ENCODE measurements at regions not wholly inside any gene's neighbourhood (a gene's known extent, or its start where the extent isn't known, plus 50 kb on each side); places are given as distances from the start of the nearest gene placed in this dataset.

DNA sequence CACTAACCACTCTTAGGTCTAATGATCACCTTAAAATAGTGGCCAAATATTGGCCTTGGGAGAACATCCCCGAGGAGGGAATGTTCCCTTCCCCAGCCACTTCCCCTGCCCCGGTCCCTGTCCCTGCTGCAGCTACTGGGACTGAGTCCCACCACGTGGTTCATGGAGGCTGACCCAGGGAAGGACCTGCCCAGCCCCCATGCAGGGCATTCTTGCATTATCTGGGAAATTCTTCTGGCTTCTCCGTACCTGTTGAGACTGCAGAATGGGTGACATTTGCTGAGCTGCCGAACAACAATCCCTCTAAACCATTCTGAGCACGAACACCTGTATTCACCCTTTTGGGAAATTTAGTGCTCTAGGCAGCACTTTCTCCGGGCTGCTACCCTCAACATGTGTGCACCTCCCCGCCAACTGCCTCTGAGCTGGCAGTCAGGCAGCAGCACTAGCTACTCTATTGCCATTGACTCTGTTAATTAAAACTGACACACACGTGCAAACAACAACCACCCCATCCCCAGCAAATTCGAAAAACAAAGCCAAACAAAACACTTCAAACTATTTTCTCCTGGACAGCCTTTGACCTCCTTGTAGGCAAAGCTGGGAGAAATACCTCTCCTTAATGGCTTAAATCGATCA is 567.4 kb upstream of the MKI67 start:
- DNase-seq, result no peak

DNA sequence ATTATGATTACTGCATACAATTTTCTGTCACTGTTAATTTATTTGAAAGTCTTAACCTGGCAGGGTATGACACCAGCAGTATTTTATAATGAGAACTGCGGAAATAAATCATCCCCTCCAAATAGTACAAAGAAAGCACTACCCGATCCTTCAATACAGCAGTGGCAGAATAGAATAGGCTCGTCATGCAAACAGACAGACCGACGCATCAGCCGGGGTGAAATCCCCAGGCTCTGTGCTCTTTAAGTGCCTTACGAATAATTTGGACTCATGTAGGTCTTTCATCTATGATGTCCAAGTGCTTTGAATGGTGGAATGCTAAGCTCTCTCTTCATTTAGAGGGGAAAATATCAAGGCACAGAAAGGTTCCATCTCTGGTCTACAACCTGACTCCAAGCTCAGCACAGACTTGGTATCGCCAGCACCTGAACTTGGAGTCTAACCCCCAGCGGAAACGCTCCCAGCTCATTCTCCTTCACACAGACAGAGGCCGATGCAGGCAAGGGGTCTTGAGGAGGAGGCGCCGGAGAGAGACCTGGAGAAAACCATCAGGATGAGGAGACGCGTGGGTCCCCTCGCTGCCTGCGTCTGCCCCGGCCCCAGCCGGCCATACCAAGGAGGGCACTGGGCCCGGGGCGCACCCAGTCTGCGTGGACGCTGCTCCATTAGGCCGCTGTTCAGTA is 568.1 kb upstream of the MKI67 start:
- DNase-seq, result no peak

DNA sequence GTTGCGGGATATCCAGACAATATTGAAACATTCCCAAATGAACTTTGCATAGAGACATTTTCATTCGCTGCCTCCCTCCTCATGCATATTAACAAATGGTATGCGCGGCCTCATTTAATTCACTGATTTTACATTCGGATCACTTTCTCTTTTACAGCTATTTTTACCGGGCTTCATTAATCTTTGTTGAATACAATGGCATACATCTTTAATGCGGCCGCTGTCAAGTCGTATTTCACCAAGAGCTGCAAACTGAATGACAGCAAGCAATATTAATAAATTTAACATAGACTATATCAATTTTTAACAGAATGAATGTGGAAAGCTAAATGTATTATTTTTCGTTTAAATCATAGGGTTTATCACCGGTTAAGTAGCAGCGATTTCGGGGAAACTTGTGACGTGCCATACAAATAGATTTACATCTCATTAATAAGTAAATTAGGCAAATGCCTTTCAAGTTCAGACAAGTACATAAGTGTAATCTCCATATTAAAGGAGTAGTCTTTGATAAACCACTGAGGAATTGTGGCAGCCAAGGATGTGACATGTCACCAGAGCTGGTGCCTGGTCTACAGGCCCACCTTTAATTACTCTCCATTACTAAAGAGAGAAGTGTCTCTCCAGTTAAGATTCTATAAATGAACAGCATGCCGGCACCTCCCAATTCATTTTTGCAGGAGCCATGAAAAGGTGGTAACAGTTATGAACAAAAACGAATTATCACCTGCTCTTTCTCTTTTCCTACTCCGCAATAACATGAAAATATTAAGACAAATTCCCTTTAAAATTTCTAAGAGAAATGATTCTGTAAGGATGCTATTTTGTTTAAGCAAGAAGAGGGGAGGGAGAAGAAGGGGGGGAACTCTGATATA is 568.9 kb upstream of the MKI67 start:
- DNase-seq, result no peak

GRCh38 chr10:128695931-128696330 is 569.7 kb upstream of the MKI67 start:
- no peak for DNase-seq

- no peak for DNase-seq
Observed at GRCh38 chr10:128697437-128697836, 571.2 kb upstream of the MKI67 start.

DNA sequence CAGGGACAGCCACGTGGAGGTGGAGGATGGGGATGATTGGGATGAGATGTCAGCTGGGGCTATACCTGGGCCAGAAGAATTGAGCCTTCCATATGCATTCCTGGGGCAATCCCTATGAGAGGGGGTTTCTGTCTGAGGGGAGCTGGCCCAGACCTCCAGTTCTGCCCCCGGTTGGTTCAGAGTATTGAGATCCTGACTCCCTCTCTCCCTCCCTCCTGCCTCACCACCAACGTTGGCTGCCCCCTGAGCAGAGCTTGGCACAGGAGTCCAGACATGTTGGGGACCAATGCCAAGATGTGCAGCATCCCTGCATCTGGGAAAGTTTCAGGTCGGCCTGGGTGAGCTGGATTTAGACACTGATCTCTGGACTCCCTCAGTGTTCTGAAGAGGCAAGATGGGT is 575.2 kb upstream of the MKI67 start:
- DNase-seq, result no peak

- DNase-seq, result no peak
Observed at GRCh38 chr10:128701837-128702236, 575.6 kb upstream of the MKI67 start.

- no peak for DNase-seq
Observed at GRCh38 chr10:128704716-128705115, 578.5 kb upstream of the MKI67 start.

DNA sequence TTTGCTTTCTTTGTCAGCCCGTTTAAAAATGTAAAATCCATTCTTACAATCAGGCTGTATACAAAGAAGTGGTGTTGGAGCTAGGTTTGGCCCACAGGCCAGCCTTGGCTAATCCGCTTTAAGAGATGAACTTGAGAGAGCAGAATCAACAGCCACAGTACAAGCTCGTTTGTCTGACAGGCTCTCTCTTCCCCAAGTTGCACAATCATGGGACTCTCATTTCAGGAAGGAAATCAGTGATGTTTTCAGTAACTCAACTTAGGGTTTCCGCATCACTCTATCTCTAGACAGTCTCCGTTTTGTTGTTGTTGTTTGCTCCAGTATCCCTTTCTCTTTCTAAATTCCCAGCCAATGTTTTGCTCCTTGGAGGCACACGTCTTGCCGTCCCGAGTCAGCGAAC is 582.0 kb upstream of the MKI67 start:
- no peak for DNase-seq

DNA sequence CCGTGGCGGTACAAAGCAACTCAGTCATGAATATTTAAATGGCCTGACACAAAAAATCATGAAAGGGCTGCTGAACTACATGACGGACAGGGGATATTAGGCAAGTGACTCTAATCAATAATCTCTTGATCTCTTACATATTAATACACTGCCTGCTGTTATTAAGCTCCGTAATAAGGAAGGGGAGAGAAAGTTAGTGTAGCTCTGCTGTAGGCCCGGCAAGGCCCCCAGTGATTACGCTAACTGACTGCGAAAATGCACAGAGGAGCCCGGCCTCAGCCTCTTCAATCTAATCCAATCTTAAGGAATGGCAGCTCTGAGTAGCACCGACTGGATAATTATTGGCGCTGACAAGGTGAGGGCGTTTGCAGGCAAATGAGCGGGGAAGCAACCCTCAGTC is 583.5 kb upstream of the MKI67 start:
- no peak for DNase-seq

- DNase-seq, result no peak
Observed at GRCh38 chr10:128710098-128710797, 584.0 kb upstream of the MKI67 start.

DNA sequence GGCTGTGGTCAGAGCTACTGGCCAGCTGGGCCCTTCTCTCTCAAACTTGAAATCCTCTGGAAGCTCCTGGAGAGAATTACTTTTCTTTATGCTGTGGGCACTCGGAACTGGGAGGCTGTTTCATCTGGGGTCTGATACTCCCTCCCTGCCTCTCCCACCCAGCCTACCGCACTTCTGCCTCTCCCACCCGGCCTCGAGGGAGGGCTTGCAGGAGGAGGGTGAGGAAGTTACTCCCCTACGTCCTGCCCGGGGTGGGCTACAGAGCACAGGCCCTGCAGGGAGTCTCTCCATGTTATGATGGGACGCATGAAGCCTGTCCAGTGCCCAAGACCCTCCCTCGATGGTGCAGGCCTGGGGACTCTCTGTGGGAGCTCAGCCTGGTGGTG is 584.6 kb upstream of the MKI67 start:
- no peak for DNase-seq

GRCh38 chr10:128711806-128712205 is 585.6 kb upstream of the MKI67 start:
- no peak for DNase-seq

- no peak for DNase-seq
Observed at GRCh38 chr10:128712661-128713400, 586.6 kb upstream of the MKI67 start.

DNA sequence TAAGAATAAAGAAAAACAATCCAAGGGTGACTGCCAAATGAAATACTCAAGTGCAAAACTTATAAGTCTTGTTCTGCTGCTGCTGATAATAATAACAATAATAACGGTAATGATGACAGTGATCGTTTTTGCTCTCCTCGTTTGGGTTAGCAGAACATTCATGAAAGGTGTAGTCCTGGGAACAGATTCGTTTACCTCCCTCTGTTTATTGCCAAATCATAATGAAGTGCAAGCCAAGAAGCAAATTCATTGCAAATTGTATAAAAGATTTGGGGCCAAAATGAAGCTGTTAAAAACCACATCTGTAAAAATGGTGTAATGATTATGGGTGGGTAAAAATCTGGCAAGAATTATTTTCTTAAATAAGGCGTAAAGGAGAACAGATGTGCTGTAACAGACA is 587.2 kb upstream of the MKI67 start:
- DNase-seq, result no peak

DNA sequence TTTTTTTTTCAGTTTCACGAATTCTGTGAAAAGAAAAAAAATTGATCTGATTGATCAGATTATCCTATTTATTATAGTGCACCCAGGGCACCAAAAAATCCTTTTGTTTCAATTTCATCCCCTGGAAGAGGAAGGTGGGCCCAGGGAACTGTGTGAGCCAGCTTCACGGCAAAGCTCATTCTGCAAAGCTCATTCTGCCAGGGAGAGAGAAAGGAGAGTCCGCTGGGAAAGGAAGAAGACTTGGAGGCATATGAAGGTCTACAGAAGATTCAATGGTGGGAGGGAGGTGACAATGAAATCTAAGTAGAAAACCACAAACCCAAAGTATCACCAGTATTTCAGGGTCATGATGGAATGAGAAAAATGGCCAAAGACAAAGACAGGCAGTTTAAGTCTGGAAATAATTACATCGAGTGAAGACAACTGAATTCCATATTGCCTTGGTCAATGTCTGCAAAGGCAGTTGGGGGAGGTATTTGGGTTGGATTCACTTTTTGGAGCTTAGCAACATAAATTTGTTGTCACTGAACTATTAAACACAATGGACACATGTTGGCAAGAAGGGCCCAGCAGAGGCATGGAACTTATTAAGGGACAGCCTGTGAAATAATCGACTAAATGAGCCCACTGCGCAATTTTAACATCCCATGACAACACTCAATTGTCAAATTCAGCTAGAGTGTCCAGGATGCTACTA is 587.8 kb upstream of the MKI67 start:
- no peak for DNase-seq

GRCh38 chr10:128714644-128715415 is 588.6 kb upstream of the MKI67 start:
- no peak for DNase-seq

GRCh38 chr10:128716181-128716580 is 590.0 kb upstream of the MKI67 start:
- DNase-seq, result no peak

DNA sequence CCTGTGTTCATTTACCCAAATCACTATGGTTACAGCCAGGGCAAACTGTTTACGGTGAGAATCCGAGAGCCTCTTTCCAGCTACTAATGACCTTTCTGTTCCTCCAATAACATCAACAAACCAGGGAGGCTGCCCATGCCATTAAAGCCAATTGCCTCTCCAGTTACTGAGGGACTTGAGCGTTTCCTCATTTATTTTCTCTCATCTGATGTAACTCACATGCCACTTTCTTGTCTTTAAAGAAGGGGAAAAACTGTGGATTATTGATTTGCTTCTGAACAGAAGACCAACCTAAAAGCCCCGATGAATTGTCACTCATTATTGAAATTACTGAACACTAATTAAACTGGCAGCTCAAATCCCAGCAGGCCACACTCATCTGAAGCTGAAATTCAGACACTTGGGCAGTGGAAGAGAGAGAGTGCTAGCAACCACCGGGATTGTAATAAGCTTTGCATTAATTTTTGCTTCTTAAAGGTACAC is 595.8 kb upstream of the MKI67 start:
- no peak for DNase-seq

- no peak for DNase-seq
Observed at GRCh38 chr10:128722947-128723346, 596.7 kb upstream of the MKI67 start.

DNA sequence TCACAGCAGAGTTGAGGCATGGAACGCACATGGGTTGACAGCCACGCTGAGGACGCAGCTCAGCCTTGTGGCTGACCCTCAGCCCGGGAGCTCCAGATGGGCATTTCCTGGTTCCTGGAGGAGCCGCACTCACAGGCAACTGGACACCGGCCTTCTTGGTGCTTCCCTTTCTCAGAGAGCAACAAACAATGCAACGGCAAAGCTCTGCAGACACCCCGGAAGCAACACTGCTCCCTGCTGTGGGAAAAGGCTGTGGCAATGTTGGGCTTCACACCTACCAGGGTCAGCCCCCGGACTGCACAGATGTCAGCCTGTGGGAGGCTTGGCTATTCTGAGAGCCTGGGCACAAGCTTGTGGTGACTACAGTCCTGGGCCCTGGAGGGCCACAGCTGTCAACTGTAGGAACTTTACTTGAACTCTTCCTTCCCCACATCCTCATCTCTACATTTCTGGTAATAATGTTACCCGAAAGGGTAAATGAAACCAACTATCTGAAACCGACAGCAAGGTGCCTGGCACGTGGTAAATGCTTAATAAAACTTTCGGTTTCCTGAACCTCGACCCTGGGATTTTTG is 597.5 kb upstream of the MKI67 start:
- no peak for DNase-seq

Data from stimulated activated CD4-positive, alpha-beta T cell treated with anti-CD3 and anti-CD28 coated beads, Interleukin-4, amount 100 ng/mL, for 24 hours (primary cell).